GM12874 (cell line): ENCODE measurements at regions not wholly inside any gene's neighbourhood (a gene's known extent, or its start where the extent isn't known, plus 50 kb on each side); places are given as distances from the start of the nearest gene placed in this dataset.

Source experiments
- TF ChIP-seq, protein P1 (sequence below): IDR thresholded peaks from 2 replicates; pipeline ENCODE4 v1.5.1; 2011; ENCODE audit warnings: low read depth, mild to moderate bottlenecking, control low read depth, low read length, moderate library complexity; ENCODE audit not compliant: insufficient read depth

- TF ChIP-seq, protein P1, sequence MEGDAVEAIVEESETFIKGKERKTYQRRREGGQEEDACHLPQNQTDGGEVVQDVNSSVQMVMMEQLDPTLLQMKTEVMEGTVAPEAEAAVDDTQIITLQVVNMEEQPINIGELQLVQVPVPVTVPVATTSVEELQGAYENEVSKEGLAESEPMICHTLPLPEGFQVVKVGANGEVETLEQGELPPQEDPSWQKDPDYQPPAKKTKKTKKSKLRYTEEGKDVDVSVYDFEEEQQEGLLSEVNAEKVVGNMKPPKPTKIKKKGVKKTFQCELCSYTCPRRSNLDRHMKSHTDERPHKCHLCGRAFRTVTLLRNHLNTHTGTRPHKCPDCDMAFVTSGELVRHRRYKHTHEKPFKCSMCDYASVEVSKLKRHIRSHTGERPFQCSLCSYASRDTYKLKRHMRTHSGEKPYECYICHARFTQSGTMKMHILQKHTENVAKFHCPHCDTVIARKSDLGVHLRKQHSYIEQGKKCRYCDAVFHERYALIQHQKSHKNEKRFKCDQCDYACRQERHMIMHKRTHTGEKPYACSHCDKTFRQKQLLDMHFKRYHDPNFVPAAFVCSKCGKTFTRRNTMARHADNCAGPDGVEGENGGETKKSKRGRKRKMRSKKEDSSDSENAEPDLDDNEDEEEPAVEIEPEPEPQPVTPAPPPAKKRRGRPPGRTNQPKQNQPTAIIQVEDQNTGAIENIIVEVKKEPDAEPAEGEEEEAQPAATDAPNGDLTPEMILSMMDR = no peak
Measured at GRCh38 chr20:59453759-59454560, 150.4 kb upstream of the PHACTR3 start.

- TF ChIP-seq, protein P1 = peak; percentile 34
Measured at GRCh38 chr20:59455402-59456341, 148.7 kb upstream of the PHACTR3 start.

DNA sequence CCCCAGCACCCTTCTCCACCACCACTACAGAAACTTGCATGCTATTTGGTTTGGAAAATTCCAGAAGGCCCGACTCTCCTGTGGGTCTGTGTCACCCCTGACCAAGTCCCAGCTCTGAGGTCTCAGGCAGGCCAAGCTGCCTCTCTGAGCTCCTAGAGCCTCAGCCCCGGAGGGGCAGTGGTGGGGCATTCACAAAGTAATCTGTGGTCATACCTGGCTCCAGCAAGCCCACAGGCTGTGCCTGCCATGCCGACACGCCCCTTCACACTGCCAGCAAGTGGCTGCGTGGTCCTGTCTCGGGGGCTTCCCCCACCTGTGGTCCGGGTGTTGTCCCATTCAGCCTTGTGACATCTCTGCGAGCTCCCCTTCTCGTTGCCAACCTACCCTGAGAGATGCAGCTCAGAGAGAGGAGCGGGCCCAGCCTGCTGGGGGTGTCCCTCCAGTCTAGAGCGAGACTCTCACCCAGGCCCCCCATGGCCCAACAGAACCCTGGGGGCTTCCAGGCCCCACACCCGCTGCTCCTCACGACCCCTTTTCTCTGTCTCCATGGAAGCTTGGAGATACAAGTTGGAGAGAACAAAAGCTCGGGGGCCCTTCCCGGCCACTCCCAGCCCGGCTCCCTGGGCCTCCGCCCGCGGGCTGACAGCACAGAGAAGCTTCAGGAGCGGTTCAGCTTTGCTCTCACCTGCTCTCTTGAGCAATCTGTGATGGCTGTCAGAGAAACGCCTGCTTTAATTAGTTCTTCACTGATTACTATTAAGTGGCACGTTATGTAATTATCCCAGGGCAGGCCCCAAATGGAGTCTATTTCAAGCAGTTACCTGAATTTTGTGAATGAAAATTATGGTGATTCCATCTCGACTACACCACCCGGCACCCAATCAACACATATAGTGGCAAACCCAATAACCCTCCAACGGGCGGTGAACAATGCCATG, 147.7 kb upstream of the PHACTR3 start:
- TF ChIP-seq, protein P1 = no peak

GRCh38 chr20:59458645-59459044, 145.7 kb upstream of the PHACTR3 start:
- TF ChIP-seq, protein P1 = no peak

DNA sequence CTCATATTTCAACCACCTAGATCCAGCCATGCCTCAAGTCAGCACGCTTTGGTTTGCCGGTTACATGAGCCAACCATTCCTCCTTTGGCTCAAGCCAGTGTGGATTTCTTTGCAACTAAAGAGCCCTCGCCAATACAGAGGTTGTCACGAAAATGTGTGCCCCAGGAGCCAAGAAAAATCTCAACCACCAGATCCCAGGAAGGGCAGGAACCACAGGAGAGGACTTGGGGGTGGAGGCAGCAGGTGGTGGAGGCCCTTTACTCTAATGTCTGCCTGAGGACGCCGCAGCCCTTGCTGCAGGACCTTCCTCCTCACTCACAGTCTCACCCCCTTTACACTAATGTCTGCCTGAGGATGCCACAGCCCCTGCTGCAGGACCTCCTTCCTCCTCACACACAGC, 144.8 kb upstream of the PHACTR3 start:
- TF ChIP-seq, protein P1 = no peak

GRCh38 chr20:59460352-59460751, 144.0 kb upstream of the PHACTR3 start:
- TF ChIP-seq, protein P1 = no peak
